ENCODE measurements at regions not wholly inside any gene's neighbourhood (a gene's known extent, or its start where the extent isn't known, plus 50 kb on each side); places are given as distances from the start of the nearest gene placed in this dataset.

DNA sequence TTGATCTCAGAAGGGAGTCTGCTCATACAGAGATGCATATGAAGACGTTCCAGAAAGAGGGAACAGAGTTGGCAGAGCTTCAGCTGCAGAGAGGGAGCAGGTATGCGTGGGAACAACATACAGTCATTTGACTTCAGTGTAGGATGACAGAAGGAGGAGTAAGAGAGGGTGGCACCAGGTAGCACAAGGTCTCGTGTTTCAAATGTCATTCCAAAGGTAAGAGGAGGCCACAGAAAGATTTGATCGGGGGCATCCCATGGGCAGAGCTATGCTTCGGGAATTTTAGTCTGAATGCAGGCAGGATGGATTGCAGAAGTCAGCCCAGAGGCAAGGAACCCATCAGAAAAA, 367.1 kb downstream of the CDK5RAP2 start:
- 49 to 58% methylated on average over 5 of the region's 5 CpGs for WGBS, 2 donors
- DNase-seq (ENCODE audit: low spot score in 2 of 2): no peak
- no peak for TF ChIP-seq POLR2A (IDR thresholded peaks at IDR 0.05)
- TF ChIP-seq, protein P1, sequence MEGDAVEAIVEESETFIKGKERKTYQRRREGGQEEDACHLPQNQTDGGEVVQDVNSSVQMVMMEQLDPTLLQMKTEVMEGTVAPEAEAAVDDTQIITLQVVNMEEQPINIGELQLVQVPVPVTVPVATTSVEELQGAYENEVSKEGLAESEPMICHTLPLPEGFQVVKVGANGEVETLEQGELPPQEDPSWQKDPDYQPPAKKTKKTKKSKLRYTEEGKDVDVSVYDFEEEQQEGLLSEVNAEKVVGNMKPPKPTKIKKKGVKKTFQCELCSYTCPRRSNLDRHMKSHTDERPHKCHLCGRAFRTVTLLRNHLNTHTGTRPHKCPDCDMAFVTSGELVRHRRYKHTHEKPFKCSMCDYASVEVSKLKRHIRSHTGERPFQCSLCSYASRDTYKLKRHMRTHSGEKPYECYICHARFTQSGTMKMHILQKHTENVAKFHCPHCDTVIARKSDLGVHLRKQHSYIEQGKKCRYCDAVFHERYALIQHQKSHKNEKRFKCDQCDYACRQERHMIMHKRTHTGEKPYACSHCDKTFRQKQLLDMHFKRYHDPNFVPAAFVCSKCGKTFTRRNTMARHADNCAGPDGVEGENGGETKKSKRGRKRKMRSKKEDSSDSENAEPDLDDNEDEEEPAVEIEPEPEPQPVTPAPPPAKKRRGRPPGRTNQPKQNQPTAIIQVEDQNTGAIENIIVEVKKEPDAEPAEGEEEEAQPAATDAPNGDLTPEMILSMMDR (IDR thresholded peaks at IDR 0.05): no peak
- H3K4me3 ChIP-seq (ENCODE audit: low read depth, poor library complexity, severe bottlenecking): no peak overlapping the region
- intact Hi-C loops (cut with DNase I; ENCODE audit: low total_unique reads): no loop called here

DNA sequence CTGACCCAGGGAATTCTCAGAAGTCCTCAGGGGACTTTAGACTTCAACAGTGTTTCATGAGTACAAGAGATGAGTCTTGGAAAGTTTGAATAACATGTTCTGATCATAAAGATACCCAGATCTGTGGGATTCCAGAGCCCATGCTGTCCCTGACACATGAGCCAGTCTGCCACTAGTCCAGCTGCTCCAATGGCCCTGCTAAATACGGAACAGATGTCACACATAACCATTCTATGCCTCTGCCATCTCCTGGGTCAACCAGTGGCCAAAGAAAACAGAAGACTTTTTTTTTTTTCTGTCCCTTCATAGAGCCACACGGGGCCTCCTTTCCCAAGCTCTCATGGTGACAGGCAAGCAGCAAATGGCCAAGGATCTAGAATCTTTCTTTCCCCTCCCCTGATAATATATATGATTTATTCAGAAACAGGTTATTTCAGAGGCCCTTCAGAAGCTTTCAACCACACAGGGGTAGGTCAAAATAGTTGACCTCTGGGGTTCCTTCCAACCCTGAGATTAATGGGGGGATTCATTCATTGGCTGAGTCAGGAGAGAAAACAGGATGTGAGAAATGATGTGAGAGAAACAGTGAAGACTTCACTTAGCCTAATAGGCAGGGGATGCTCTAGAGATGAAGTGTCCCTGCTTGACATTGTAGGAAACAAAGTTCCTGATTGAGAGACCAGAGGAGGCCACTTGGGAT, 367.7 kb downstream of the CDK5RAP2 start:
- H3K4me3 ChIP-seq (ENCODE audit: low read depth, poor library complexity, severe bottlenecking): no peak overlapping the region
- 42 to 49% methylated on average over 2 of the region's 2 CpGs for WGBS, 2 donors
- intact Hi-C loops (cut with DNase I; ENCODE audit: low total_unique reads): no loop called here
- no peak for DNase-seq (ENCODE audit: low spot score in 2 of 2)
- no peak for TF ChIP-seq POLR2A (IDR thresholded peaks at IDR 0.05)
- TF ChIP-seq, protein P1 (IDR thresholded peaks at IDR 0.05): no peak

DNA sequence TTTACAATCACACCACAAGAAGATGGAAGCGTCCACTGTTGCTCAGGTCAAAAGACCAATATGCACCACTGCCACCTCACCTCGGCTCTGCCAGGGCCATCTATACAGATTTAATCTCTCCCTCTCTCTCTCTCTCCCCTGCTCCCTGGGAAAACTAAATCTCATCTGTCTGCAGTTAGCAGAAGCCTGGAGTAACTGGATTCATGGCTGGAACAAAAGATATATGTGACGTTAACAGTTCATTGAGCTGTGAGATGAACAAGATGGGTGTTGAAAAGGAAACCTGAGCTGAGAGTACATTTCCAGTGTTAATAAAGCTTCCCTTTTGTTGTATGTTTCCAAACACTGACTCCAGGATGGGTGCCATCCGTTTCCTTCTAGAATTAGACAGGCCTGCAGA, 369.7 kb downstream of the CDK5RAP2 start:
- H3K4me3 ChIP-seq (ENCODE audit: low read depth, poor library complexity, severe bottlenecking): no peak overlapping the region
- 74 to 82% methylated on average over 4 of the region's 4 CpGs for WGBS, 2 donors
- intact Hi-C loops (cut with DNase I; ENCODE audit: low total_unique reads): no loop called here
- DNase-seq (ENCODE audit: low spot score in 2 of 2): no peak
- TF ChIP-seq, protein P1 (IDR thresholded peaks at IDR 0.05): no peak
- TF ChIP-seq POLR2A (IDR thresholded peaks at IDR 0.05): no peak

DNA sequence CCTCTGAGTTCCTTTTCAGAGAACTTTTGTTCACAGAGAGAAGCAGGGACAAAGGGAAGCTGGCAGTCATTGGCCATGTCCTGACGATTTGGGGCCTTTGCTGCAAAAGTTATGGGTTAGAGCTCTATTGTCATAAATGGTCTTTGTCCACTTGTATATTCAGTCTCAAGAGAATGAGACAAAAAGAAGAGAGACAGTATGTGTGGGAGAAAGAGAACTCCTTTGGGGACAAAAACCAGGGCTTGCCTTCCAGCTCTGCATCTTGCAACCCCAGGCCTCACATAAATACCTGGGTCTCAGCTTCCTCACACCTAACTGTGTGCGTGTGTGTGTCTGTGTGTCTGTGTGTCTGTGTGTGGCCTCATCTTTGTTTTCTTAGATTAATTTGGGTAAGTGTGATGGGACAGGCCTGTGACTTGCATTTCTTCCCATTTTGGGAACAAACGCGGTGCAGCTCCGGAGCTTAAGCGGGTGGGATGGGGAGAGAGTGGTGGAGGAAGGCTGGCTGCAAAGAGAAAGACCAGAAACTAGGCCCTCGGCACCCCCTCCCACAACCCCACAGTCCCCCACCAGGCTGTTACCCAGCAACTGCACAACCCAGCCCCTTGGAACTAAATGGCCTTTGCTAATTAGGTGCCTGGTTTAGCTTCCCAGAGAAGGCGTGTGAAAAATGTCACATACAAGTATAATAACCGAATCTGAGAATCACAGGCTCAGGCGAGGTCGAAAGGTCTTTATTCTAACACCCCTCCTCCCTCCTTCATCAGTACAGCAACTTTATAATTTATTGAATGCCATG, 376.9 kb downstream of the CDK5RAP2 start:
- DNase-seq (ENCODE audit: low spot score in 2 of 2): no peak
- TF ChIP-seq, protein P1 (IDR thresholded peaks at IDR 0.05): no peak
- TF ChIP-seq POLR2A (IDR thresholded peaks at IDR 0.05): no peak
- no peak overlapping the region for H3K4me3 ChIP-seq (ENCODE audit: low read depth, poor library complexity, severe bottlenecking)
- WGBS, 2 donors: 51 to 70% methylated on average over 11 of the region's 11 CpGs
- intact Hi-C loops (cut with DNase I; ENCODE audit: low total_unique reads): no loop called here

DNA sequence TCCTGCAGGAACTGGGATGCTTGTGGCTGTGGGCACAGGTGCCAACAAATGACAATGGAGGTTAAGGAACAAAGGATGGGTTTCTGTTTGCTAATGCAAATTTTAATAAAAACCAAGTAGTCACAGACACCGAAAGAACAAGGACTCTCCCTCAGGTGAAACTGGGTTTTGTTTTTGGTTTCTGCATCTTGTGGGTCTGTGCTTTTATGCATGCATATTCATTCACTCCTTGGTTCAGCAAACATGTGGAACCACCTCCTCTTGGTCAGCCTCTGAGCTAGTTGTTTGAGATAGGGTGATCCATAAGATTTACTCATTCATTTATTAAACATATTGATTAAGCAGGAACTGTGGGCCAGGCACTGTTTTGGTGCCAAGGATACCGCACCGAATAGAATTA, 381.9 kb downstream of the CDK5RAP2 start:
- H3K4me3 ChIP-seq (ENCODE audit: low read depth, poor library complexity, severe bottlenecking): no peak overlapping the region
- intact Hi-C loops (cut with DNase I; ENCODE audit: low total_unique reads): no loop called here
- no peak for TF ChIP-seq POLR2A (IDR thresholded peaks at IDR 0.05)
- TF ChIP-seq, protein P1 (IDR thresholded peaks at IDR 0.05): no peak
- DNase-seq (ENCODE audit: low spot score in 2 of 2): no peak
- WGBS, 2 donors: 76 to 78% methylated on average over 3 of the region's 3 CpGs

Data from lower leg skin (tissue), 4 donors.